ENCODE measurements at regions not wholly inside any gene's neighbourhood (a gene's known extent, or its start where the extent isn't known, plus 50 kb on each side); places are given as distances from the start of the nearest gene placed in this dataset.

- no peaks in the 10 kb centered on the region for H3K9me3 ChIP-seq (ENCODE audit: control insufficient read depth in 1 of 2, insufficient read depth in 1 of 2, low read length in 2 of 2)
- ChIA-PET CTCF (no interaction called here), POLR2A (no interaction called here)
- intact Hi-C loops (cut with DNase I, micrococcal nuclease) = loop anchor here in 1 of 2 experiments (10.0 kb wide), 1 partner anchor 61 kb away; no protein-coding TSS in a partner anchor
- no peaks in the 10 kb centered on the region for H3K4me1 Mint-ChIP-seq (ENCODE audit: low read depth)
- H3K27ac ChIP-seq (ENCODE audit: low read depth in 1 of 2, low read length in 2 of 2) = no peak overlapping the region
- no peaks in the 10 kb centered on the region for H3K36me3 Mint-ChIP-seq (ENCODE audit: low read depth)
- ATAC-seq (ENCODE audit: poor library complexity) (no peak), DNase-seq (no peak)
- no peaks in the 10 kb centered on the region for H3K4me1 ChIP-seq (ENCODE audit: insufficient read depth, low read length)
- TF ChIP-seq CTCF (IDR thresholded peaks at IDR 0.05) = no peak
- H3K36me3 ChIP-seq (ENCODE audit: insufficient read depth, low read length) = no peaks in the 10 kb centered on the region
- H3K27me3 ChIP-seq (ENCODE audit: control insufficient read depth in 1 of 2, insufficient read depth in 2 of 2, low read length in 2 of 2) = no peaks in the 10 kb centered on the region
- no peak overlapping the region for H3K4me3 ChIP-seq (ENCODE audit: low read length)
- no peak overlapping the region for H3K27ac Mint-ChIP-seq
- H3K9me3 Mint-ChIP-seq = no peaks in the 10 kb centered on the region
- H3K4me3 Mint-ChIP-seq = no peak overlapping the region
- H3K27me3 Mint-ChIP-seq = no peaks in the 10 kb centered on the region
Measured at GRCh38 chr18:1895456-1896185, 675.7 kb downstream of the METTL4 start.

- Mint-ChIP-seq H3K27me3 (no peaks in the 10 kb centered on the region), H3K4me1 (ENCODE audit: low read depth) (no peaks in the 10 kb centered on the region), H3K9me3 (peaks cover 3% of the 10 kb centered on the region), H3K4me3 (no peak overlapping the region), H3K27ac (no peak overlapping the region), H3K36me3 (ENCODE audit: low read depth) (no peaks in the 10 kb centered on the region)
- no peaks in the 10 kb centered on the region for H3K4me1 ChIP-seq (ENCODE audit: insufficient read depth, low read length)
- ATAC-seq (ENCODE audit: poor library complexity) = no peak
- POLR2A ChIA-PET = no interaction called here
- no peak overlapping the region for H3K4me3 ChIP-seq (ENCODE audit: low read length)
- TF ChIP-seq CTCF (IDR thresholded peaks at IDR 0.05) = no peak
- CTCF ChIA-PET = no interaction called here
- no peaks in the 10 kb centered on the region for H3K27me3 ChIP-seq (ENCODE audit: control insufficient read depth in 1 of 2, insufficient read depth in 2 of 2, low read length in 2 of 2)
- H3K9me3 ChIP-seq (ENCODE audit: control insufficient read depth in 1 of 2, insufficient read depth in 1 of 2, low read length in 2 of 2) = peaks cover 6 to 8% of the 10 kb centered on the region in 2 experiments
- no peak for DNase-seq
- H3K36me3 ChIP-seq (ENCODE audit: insufficient read depth, low read length) = no peaks in the 10 kb centered on the region
- H3K27ac ChIP-seq (ENCODE audit: low read depth in 1 of 2, low read length in 2 of 2) = no peak overlapping the region
- intact Hi-C loops (cut with DNase I, micrococcal nuclease) = no loop called here
Measured at GRCh38 chr18:1906421-1906820, 664.9 kb downstream of the METTL4 start.

GRCh38 chr18:1907470-1908206 is 663.7 kb downstream of the METTL4 start:
- Mint-ChIP-seq H3K4me3 (no peak overlapping the region), H3K27me3 (no peaks in the 10 kb centered on the region), H3K27ac (no peak overlapping the region), H3K4me1 (ENCODE audit: low read depth) (no peaks in the 10 kb centered on the region), H3K9me3 (peaks cover 3% of the 10 kb centered on the region), H3K36me3 (ENCODE audit: low read depth) (no peaks in the 10 kb centered on the region)
- no peak for ATAC-seq (ENCODE audit: poor library complexity)
- H3K4me1 ChIP-seq (ENCODE audit: insufficient read depth, low read length) = no peaks in the 10 kb centered on the region
- H3K36me3 ChIP-seq (ENCODE audit: insufficient read depth, low read length) = no peaks in the 10 kb centered on the region
- ChIA-PET CTCF (no interaction called here), POLR2A (no interaction called here)
- no peak overlapping the region for H3K4me3 ChIP-seq (ENCODE audit: low read length)
- no peak overlapping the region for H3K27ac ChIP-seq (ENCODE audit: low read depth in 1 of 2, low read length in 2 of 2)
- TF ChIP-seq CTCF (IDR thresholded peaks at IDR 0.05) = no peak
- intact Hi-C loops (cut with DNase I, micrococcal nuclease) = no loop called here
- H3K27me3 ChIP-seq (ENCODE audit: control insufficient read depth in 1 of 2, insufficient read depth in 2 of 2, low read length in 2 of 2) = no peaks in the 10 kb centered on the region
- no peak for DNase-seq
- H3K9me3 ChIP-seq (ENCODE audit: control insufficient read depth in 1 of 2, insufficient read depth in 1 of 2, low read length in 2 of 2) = peaks cover 6 to 8% of the 10 kb centered on the region in 2 experiments
